Endodermal cell (in vitro differentiated cells): ENCODE measurements at regions not wholly inside any gene's neighbourhood (a gene's known extent, or its start where the extent isn't known, plus 50 kb on each side); places are given as distances from the start of the nearest gene placed in this dataset.

Source experiments
- DNase-seq: peaks from one replicate; pipeline ENCODE4 v3.0.0-alpha.2; 2017
- H3K27ac ChIP-seq: 2 replicates; pipeline ENCODE4 v1.5.1; 2013; ENCODE audit warnings: mild to moderate bottlenecking, low read depth, low read length, moderate library complexity
- H3K27me3 ChIP-seq: 2 replicates; pipeline ENCODE4 v1.6.1; 2013; ENCODE audit warnings: mild to moderate bottlenecking, low read length, moderate library complexity; ENCODE audit not compliant: insufficient read depth, control insufficient read depth, poor library complexity, severe bottlenecking
- H3K36me3 ChIP-seq: 2 replicates; pipeline ENCODE4 v1.7.0; 2013; ENCODE audit warnings: mild to moderate bottlenecking, low read length, moderate library complexity; ENCODE audit not compliant: control insufficient read depth, insufficient read depth
- H3K4me1 ChIP-seq: one replicate; pipeline ENCODE4 v1.7.0; 2013; ENCODE audit warnings: low read length; ENCODE audit not compliant: control insufficient read depth, insufficient read depth
- H3K4me3 ChIP-seq: 2 replicates; pipeline ENCODE4 v1.5.1; 2013; ENCODE audit warnings: mild to moderate bottlenecking, low read length, moderate library complexity
- H3K9ac ChIP-seq: 2 replicates; pipeline ENCODE4 v1.6.1; 2013; ENCODE audit warnings: mild to moderate bottlenecking, low read length, moderate library complexity; ENCODE audit not compliant: poor library complexity, severe bottlenecking; ENCODE audit errors: extremely low read depth
- H3K9me3 ChIP-seq: 2 replicates; pipeline ENCODE4 v1.6.1; 2013; ENCODE audit warnings: mild to moderate bottlenecking, low read length, moderate library complexity; ENCODE audit not compliant: control insufficient read depth
- H3K27ac Mint-ChIP-seq: 2 replicates; pipeline ENCODE4 v1.8.0; 2020; ENCODE audit warnings: mixed read lengths
- H3K27me3 Mint-ChIP-seq: 2 replicates; pipeline ENCODE4 v1.8.0; 2021; ENCODE audit warnings: mild to moderate bottlenecking, mixed read lengths; ENCODE audit not compliant: insufficient read depth
- H3K36me3 Mint-ChIP-seq: 2 replicates; pipeline ENCODE4 v1.8.0; 2020; ENCODE audit warnings: low read depth, mixed read lengths
- H3K4me1 Mint-ChIP-seq: 2 replicates; pipeline ENCODE4 v1.8.0; 2020; ENCODE audit warnings: mixed read lengths
- H3K4me3 Mint-ChIP-seq: 2 replicates; pipeline ENCODE4 v1.8.0; 2020; ENCODE audit warnings: mild to moderate bottlenecking, moderate library complexity, mixed read lengths
- H3K9me3 Mint-ChIP-seq: 2 replicates; pipeline ENCODE4 v1.8.0; 2020; ENCODE audit warnings: mild to moderate bottlenecking, mixed read lengths
- CTCF ChIP-seq: fragments of 200-600 bp; sonication (generic); conservative IDR thresholded peaks from 2 replicates; pipeline ENCODE4 v1.5.0; 2021; ENCODE audit warnings: antibody characterized with exemption, mild to moderate bottlenecking
- WGBS, 2 experiments: methylation state at CpG; one replicate each; pipeline versions ENCODE4 v1.1.5 to v1.1.7; 2013; ENCODE audit warnings: missing lambda C conversion rate in 2 of 2, mixed read lengths in 1 of 2; ENCODE audit not compliant: insufficient coverage in 1 of 2, insufficient read length in 1 of 2; 5-methylcytosine and 5-hydroxymethylcytosine counted together

DNA sequence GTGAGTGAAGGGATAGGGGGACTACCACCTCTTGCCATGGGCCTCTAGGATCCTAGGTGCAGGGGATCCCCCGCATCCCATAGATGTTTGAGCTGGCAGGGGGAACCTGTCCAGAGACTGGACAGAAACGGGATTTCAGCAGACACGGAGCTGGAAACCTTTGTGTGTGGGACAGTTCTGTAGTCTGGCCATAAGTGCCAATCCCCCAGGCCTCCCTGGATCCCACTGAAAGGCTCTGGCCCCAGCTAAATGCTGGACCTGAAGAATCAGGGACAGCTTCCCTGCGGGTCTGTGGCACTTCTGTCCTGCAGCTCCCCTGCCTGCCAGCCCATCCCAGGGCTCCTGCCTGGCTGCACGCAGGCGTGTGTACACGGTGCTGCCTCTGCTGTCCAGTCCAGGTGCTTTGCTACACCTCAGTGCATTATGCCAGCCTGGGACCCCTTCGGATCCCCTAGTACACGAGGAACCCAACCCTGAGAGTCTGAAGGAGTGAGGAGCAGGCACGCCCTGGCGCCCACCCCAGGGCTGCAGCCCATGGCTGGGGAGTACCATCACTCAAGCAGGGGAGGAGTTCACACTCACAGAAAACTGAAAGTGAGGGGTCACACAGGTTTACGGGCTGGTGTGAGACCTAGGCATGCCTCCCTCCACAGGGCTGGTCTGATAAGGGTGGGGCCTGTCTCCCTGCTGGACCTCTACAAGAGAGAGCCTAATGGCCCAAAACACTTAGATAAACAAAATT lies 703.0 kb downstream of the ARAP2 start:
- H3K27me3 Mint-ChIP-seq = no peaks in the 10 kb centered on the region
- Histone ChIP-seq H3K4me1 (no peaks in the 10 kb centered on the region), H3K27me3 (no peaks in the 10 kb centered on the region), H3K36me3 (no peaks in the 10 kb centered on the region), H3K27ac (no peak overlapping the region), H3K9me3 (no peaks in the 10 kb centered on the region), H3K4me3 (no peak overlapping the region), H3K9ac (no peak overlapping the region)
- no peak overlapping the region for H3K4me3 Mint-ChIP-seq
- 92 to 95% methylated on average over 10 to 12 of the region's 12 CpGs for WGBS, 2 experiments
- H3K27ac Mint-ChIP-seq = no peak overlapping the region
- no peaks in the 10 kb centered on the region for H3K9me3 Mint-ChIP-seq
- no peaks in the 10 kb centered on the region for H3K4me1 Mint-ChIP-seq
- DNase-seq = peak; percentile 55
- no peaks in the 10 kb centered on the region for H3K36me3 Mint-ChIP-seq
- no peak for TF ChIP-seq CTCF

- no peaks in the 10 kb centered on the region for H3K4me1 ChIP-seq
- H3K27ac ChIP-seq = no peak overlapping the region
- H3K27me3 Mint-ChIP-seq = no peaks in the 10 kb centered on the region
- H3K27me3 ChIP-seq = no peaks in the 10 kb centered on the region
- H3K36me3 Mint-ChIP-seq = no peaks in the 10 kb centered on the region
- no peaks in the 10 kb centered on the region for H3K4me1 Mint-ChIP-seq
- H3K9me3 Mint-ChIP-seq = no peaks in the 10 kb centered on the region
- H3K4me3 ChIP-seq = no peak overlapping the region
- DNase-seq = no peak
- TF ChIP-seq CTCF = peak; percentile 58
- no peak overlapping the region for H3K4me3 Mint-ChIP-seq
- no peak overlapping the region for H3K9ac ChIP-seq
- H3K9me3 ChIP-seq = no peaks in the 10 kb centered on the region
- no peak overlapping the region for H3K27ac Mint-ChIP-seq
- no peaks in the 10 kb centered on the region for H3K36me3 ChIP-seq
- 88 to 91% methylated on average over 2 to 5 of the region's 5 CpGs for WGBS, 2 experiments
Measured at GRCh38 chr4:35541888-35542213, 702.5 kb downstream of the ARAP2 start.

DNA sequence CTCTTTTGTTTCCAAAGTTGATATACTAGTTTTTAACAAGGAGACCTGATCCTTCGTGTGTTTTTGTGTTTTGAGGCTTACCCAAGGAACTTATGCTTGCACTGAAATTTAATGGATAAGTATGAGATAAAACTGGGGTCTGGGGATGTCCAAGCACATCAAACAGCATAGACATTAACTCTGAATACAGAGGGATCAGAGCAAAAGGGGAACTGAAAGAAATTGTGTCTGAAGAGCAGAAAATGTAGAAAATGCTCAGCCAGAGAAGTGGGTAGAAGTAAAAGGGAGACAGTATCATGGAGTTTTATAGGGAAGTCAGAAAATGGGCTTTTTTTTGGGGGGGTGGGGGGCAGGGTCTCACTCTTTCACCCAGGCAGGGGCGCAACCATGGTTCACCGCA lies 695.4 kb downstream of the ARAP2 start:
- WGBS, 2 experiments = 91 to 92% methylated on average over 1 to 3 of the region's 3 CpGs
- H3K9ac ChIP-seq = no peak overlapping the region
- Mint-ChIP-seq H3K27ac (no peak overlapping the region), H3K9me3 (no peaks in the 10 kb centered on the region), H3K4me3 (no peak overlapping the region), H3K27me3 (no peaks in the 10 kb centered on the region), H3K4me1 (no peaks in the 10 kb centered on the region), H3K36me3 (no peaks in the 10 kb centered on the region)
- H3K4me1 ChIP-seq = no peaks in the 10 kb centered on the region
- no peaks in the 10 kb centered on the region for H3K27me3 ChIP-seq
- H3K36me3 ChIP-seq = no peaks in the 10 kb centered on the region
- H3K9me3 ChIP-seq = no peaks in the 10 kb centered on the region
- H3K27ac ChIP-seq = no peak overlapping the region
- H3K4me3 ChIP-seq = no peak overlapping the region
- no peak for DNase-seq
- no peak for TF ChIP-seq CTCF
